ENCODE measurements at regions not wholly inside any gene's neighbourhood (a gene's known extent, or its start where the extent isn't known, plus 50 kb on each side); places are given as distances from the start of the nearest gene placed in this dataset.

- intact Hi-C loops (cut with DNase I), result no loop called here
- DNase-seq (no peak), ATAC-seq (no peak)
- Histone ChIP-seq H3K27me3 (ENCODE audit: control insufficient read depth, insufficient read depth) (no peaks in the 10 kb centered on the region), H3K9me3 (ENCODE audit: control insufficient read depth, low read length) (no peaks in the 10 kb centered on the region), H3K4me1 (ENCODE audit: control insufficient read depth, insufficient read depth, low read length) (no peaks in the 10 kb centered on the region), H3K27ac (ENCODE audit: low read length) (no peak overlapping the region), H3K4me3 (ENCODE audit: low read length) (no peak overlapping the region)
- WGBS, result 37% methylated on average over 2 of the region's 2 CpGs
Measured at GRCh38 chr2:195202163-195202845, 454.7 kb upstream of the SLC39A10 start.

DNA sequence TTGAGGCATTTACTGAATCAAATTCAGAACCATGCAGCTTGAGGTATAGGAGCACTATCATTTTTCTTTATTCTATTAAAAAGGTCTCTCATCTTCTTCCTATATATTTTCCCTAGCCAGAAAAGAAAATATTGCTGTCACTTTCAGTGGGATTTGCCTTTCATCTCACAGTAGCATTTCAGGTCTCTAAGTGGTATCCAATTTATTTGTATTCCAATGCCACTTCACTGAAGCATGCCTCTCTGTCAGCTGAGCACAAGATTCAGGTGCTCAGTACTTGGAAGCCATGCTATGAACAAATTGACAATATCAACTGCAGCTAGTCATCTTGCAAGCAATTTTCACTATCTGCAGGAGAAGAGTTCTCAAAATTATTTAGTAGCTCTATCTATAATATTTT is 457.2 kb upstream of the SLC39A10 start:
- Histone ChIP-seq H3K27ac (ENCODE audit: low read length) (no peak overlapping the region), H3K4me3 (ENCODE audit: low read length) (no peak overlapping the region), H3K27me3 (ENCODE audit: control insufficient read depth, insufficient read depth) (no peaks in the 10 kb centered on the region), H3K4me1 (ENCODE audit: control insufficient read depth, insufficient read depth, low read length) (no peaks in the 10 kb centered on the region), H3K9me3 (ENCODE audit: control insufficient read depth, low read length) (no peaks in the 10 kb centered on the region)
- DNase-seq, result no peak
- intact Hi-C loops (cut with DNase I), result no loop called here
- ATAC-seq, result no peak

GRCh38 chr2:195181059-195181705 is 475.8 kb upstream of the SLC39A10 start:
- Histone ChIP-seq H3K27me3 (ENCODE audit: control insufficient read depth, insufficient read depth) (no peaks in the 10 kb centered on the region), H3K9me3 (ENCODE audit: control insufficient read depth, low read length) (no peaks in the 10 kb centered on the region), H3K4me1 (ENCODE audit: control insufficient read depth, insufficient read depth, low read length) (no peaks in the 10 kb centered on the region), H3K27ac (ENCODE audit: low read length) (no peak overlapping the region), H3K4me3 (ENCODE audit: low read length) (no peak overlapping the region)
- WGBS, result 93% methylated on average over 1 of the region's 1 CpG
- intact Hi-C loops (cut with DNase I), result no loop called here
- no peak for DNase-seq
- no peak for ATAC-seq

DNA sequence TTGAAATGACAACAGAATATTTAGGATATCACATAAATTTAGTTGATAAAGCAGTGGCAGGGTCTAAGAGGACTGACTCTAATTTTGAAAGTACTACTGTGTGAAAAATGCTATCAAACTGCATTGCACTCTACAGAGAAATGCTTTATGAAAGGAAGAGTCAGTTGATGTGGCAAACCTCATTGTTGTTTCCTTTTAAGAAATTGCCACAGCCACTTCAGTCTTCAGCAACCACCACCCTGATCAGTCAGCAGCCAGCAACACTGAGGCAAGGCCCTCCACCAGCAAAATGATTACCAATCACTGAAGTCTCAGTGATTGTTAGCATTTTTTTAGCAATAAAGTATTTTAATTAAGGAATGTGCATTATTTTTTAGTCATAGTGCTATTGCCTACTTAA is 488.7 kb upstream of the SLC39A10 start:
- DNase-seq, result no peak
- Histone ChIP-seq H3K4me1 (ENCODE audit: control insufficient read depth, insufficient read depth, low read length) (no peaks in the 10 kb centered on the region), H3K27ac (ENCODE audit: low read length) (no peak overlapping the region), H3K9me3 (ENCODE audit: control insufficient read depth, low read length) (no peaks in the 10 kb centered on the region), H3K4me3 (ENCODE audit: low read length) (no peak overlapping the region), H3K27me3 (ENCODE audit: control insufficient read depth, insufficient read depth) (no peaks in the 10 kb centered on the region)
- intact Hi-C loops (cut with DNase I), result no loop called here
- no peak for ATAC-seq

- no peaks in the 10 kb centered on the region for H3K27me3 ChIP-seq (ENCODE audit: control insufficient read depth, insufficient read depth)
- intact Hi-C loops (cut with DNase I), result no loop called here
- 55% methylated on average over 2 of the region's 2 CpGs for WGBS
Measured at GRCh38 chr2:195164930-195165329, 492.1 kb upstream of the SLC39A10 start.

GRCh38 chr2:195162918-195163317 is 494.1 kb upstream of the SLC39A10 start:
- H3K27me3 ChIP-seq (ENCODE audit: control insufficient read depth, insufficient read depth), result no peaks in the 10 kb centered on the region
- H3K4me1 ChIP-seq (ENCODE audit: control insufficient read depth, insufficient read depth, low read length), result no peaks in the 10 kb centered on the region
- intact Hi-C loops (cut with DNase I), result no loop called here
- no peak overlapping the region for H3K27ac ChIP-seq (ENCODE audit: low read length)
- DNase-seq (no peak), ATAC-seq (no peak)
- no peak overlapping the region for H3K4me3 ChIP-seq (ENCODE audit: low read length)
- no peaks in the 10 kb centered on the region for H3K9me3 ChIP-seq (ENCODE audit: control insufficient read depth, low read length)
- 37% methylated on average over 3 of the region's 3 CpGs for WGBS

More at GRCh38 chr2:195164930-195165329, 492.1 kb upstream of the SLC39A10 start:
- no peak for DNase-seq
- no peak for ATAC-seq
- H3K9me3 ChIP-seq (ENCODE audit: control insufficient read depth, low read length), result no peaks in the 10 kb centered on the region
- no peaks in the 10 kb centered on the region for H3K4me1 ChIP-seq (ENCODE audit: control insufficient read depth, insufficient read depth, low read length)
- no peak overlapping the region for H3K4me3 ChIP-seq (ENCODE audit: low read length)
- no peak overlapping the region for H3K27ac ChIP-seq (ENCODE audit: low read length)

DNA sequence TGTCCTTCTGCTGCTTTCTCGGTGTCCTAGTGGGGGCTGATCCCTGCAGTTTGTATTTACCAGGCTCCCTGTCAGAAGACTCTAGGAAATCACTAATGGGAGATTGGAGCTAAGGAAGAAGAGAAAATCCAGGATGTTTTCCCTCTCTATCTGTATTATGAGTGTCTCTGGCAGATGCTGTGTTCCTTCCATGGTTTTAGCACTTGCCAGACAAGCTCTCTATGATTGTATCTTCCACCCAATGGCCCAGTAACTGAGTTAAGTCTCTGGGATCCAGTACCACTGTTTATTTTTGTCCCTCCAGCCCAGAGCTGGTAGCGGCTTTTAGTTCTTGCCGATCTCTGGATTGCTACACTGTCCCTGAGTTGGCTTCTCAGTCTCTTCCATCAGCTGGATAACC is 494.8 kb upstream of the SLC39A10 start:
- DNase-seq (no peak), ATAC-seq (no peak)
- Histone ChIP-seq H3K27ac (ENCODE audit: low read length) (no peak overlapping the region), H3K4me1 (ENCODE audit: control insufficient read depth, insufficient read depth, low read length) (no peaks in the 10 kb centered on the region), H3K27me3 (ENCODE audit: control insufficient read depth, insufficient read depth) (no peaks in the 10 kb centered on the region), H3K4me3 (ENCODE audit: low read length) (no peak overlapping the region), H3K9me3 (ENCODE audit: control insufficient read depth, low read length) (no peaks in the 10 kb centered on the region)
- 73% methylated on average over 3 of the region's 3 CpGs for WGBS
- intact Hi-C loops (cut with DNase I), result no loop called here

DNA sequence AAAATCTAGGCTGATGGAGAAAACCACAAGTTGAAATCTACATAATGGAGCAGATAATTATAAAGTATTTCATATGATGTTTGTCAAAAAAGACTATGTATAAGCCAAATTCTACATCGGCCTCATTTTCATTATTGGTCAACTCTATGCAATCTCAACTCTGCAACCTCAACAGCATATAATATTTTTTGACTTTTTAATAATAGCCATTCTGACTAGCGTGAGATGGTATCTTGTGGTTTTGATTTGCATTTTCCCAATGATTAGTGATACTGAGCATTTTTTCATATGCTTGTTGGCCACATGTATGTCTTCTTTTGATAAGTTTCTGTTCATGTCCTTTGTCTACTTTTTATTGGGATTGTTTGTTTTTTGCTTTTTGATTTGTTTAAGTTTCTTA is 496.1 kb upstream of the SLC39A10 start:
- Histone ChIP-seq H3K27me3 (ENCODE audit: control insufficient read depth, insufficient read depth) (no peaks in the 10 kb centered on the region), H3K4me1 (ENCODE audit: control insufficient read depth, insufficient read depth, low read length) (no peaks in the 10 kb centered on the region), H3K27ac (ENCODE audit: low read length) (no peak overlapping the region), H3K9me3 (ENCODE audit: control insufficient read depth, low read length) (no peaks in the 10 kb centered on the region), H3K4me3 (ENCODE audit: low read length) (no peak overlapping the region)
- DNase-seq (no peak), ATAC-seq (no peak)
- WGBS, result 88% methylated on average over 2 of the region's 2 CpGs
- intact Hi-C loops (cut with DNase I), result no loop called here

- no peak overlapping the region for H3K27ac ChIP-seq (ENCODE audit: low read length)
- DNase-seq (no peak), ATAC-seq (no peak)
- H3K9me3 ChIP-seq (ENCODE audit: control insufficient read depth, low read length), result no peaks in the 10 kb centered on the region
- intact Hi-C loops (cut with DNase I), result no loop called here
- no peaks in the 10 kb centered on the region for H3K27me3 ChIP-seq (ENCODE audit: control insufficient read depth, insufficient read depth)
- no peak overlapping the region for H3K4me3 ChIP-seq (ENCODE audit: low read length)
- no peaks in the 10 kb centered on the region for H3K4me1 ChIP-seq (ENCODE audit: control insufficient read depth, insufficient read depth, low read length)
- WGBS, result 6% methylated on average over 2 of the region's 2 CpGs
Measured at GRCh38 chr2:195151711-195152110, 505.3 kb upstream of the SLC39A10 start.

DNA sequence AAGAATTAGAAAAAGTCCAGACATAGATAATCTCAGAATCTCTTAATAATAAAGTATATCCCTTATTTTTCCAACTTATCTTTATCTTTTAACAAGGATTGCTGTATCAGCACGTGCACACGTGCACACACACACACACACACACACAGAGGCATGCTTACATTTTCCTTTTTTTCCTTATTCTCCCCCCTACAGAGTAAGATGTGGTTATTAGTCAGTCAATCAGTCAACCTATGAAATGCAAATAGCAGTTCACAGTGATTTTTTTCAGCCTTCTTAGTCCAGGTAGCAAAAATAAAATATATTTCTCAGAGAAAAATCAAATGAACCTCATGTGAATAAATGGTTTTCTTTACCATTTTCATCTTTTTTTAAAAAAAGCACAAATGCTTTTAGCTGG is 506.2 kb upstream of the SLC39A10 start:
- Histone ChIP-seq H3K27ac (ENCODE audit: low read length) (no peak overlapping the region), H3K27me3 (ENCODE audit: control insufficient read depth, insufficient read depth) (no peaks in the 10 kb centered on the region), H3K4me3 (ENCODE audit: low read length) (no peak overlapping the region), H3K4me1 (ENCODE audit: control insufficient read depth, insufficient read depth, low read length) (no peaks in the 10 kb centered on the region), H3K9me3 (ENCODE audit: control insufficient read depth, low read length) (no peaks in the 10 kb centered on the region)
- ATAC-seq (no peak), DNase-seq (no peak)
- 63% methylated on average over 2 of the region's 2 CpGs for WGBS
- intact Hi-C loops (cut with DNase I), result no loop called here

GRCh38 chr2:195148004-195148403 is 509.0 kb upstream of the SLC39A10 start:
- Histone ChIP-seq H3K27ac (ENCODE audit: low read length) (no peak overlapping the region), H3K4me1 (ENCODE audit: control insufficient read depth, insufficient read depth, low read length) (no peaks in the 10 kb centered on the region), H3K27me3 (ENCODE audit: control insufficient read depth, insufficient read depth) (no peaks in the 10 kb centered on the region), H3K9me3 (ENCODE audit: control insufficient read depth, low read length) (no peaks in the 10 kb centered on the region), H3K4me3 (ENCODE audit: low read length) (no peak overlapping the region)
- ATAC-seq, result no peak
- intact Hi-C loops (cut with DNase I), result no loop called here
- 79% methylated on average over 5 of the region's 5 CpGs for WGBS
- no peak for DNase-seq
